ENCODE measurements at regions not wholly inside any gene's neighbourhood (a gene's known extent, or its start where the extent isn't known, plus 50 kb on each side); places are given as distances from the start of the nearest gene placed in this dataset.

- peaks cover 14% of the 10 kb centered on the region for H3K4me1 Mint-ChIP-seq (ENCODE audit: low read depth)
- H3K4me3 Mint-ChIP-seq (ENCODE audit: unreplicated experiment) = no peak overlapping the region
- DNase-seq (ENCODE audit: low spot score) = no peak
- no peak overlapping the region for H3K27ac Mint-ChIP-seq (ENCODE audit: unreplicated experiment)
- H3K36me3 Mint-ChIP-seq (ENCODE audit: low read depth) = no peaks in the 10 kb centered on the region
- no peaks in the 10 kb centered on the region for H3K27me3 Mint-ChIP-seq (ENCODE audit: low read depth)
- peaks cover 11% of the 10 kb centered on the region for H3K9me3 Mint-ChIP-seq (ENCODE audit: low read depth)
- TF ChIP-seq CTCF (IDR thresholded peaks at IDR 0.05) = no peak
Measured at GRCh38 chr2:66814916-66815315, 380.0 kb downstream of the MEIS1 start.

GRCh38 chr2:66815886-66816285, 381.0 kb downstream of the MEIS1 start:
- no peaks in the 10 kb centered on the region for H3K36me3 Mint-ChIP-seq (ENCODE audit: low read depth)
- H3K4me1 Mint-ChIP-seq (ENCODE audit: low read depth) = peaks cover 11% of the 10 kb centered on the region
- no peak for TF ChIP-seq CTCF (IDR thresholded peaks at IDR 0.05)
- H3K27me3 Mint-ChIP-seq (ENCODE audit: low read depth) = no peaks in the 10 kb centered on the region
- peaks cover 11% of the 10 kb centered on the region for H3K9me3 Mint-ChIP-seq (ENCODE audit: low read depth)
- no peak for DNase-seq (ENCODE audit: low spot score)
- no peak overlapping the region for H3K27ac Mint-ChIP-seq (ENCODE audit: unreplicated experiment)
- no peak overlapping the region for H3K4me3 Mint-ChIP-seq (ENCODE audit: unreplicated experiment)

GRCh38 chr2:66821168-66821567, 386.2 kb downstream of the MEIS1 start:
- no peak for DNase-seq (ENCODE audit: low spot score)
- peaks cover 11% of the 10 kb centered on the region for H3K9me3 Mint-ChIP-seq (ENCODE audit: low read depth)
- H3K27me3 Mint-ChIP-seq (ENCODE audit: low read depth) = no peaks in the 10 kb centered on the region
- H3K36me3 Mint-ChIP-seq (ENCODE audit: low read depth) = no peaks in the 10 kb centered on the region
- H3K27ac Mint-ChIP-seq (ENCODE audit: unreplicated experiment) = no peak overlapping the region
- no peak overlapping the region for H3K4me3 Mint-ChIP-seq (ENCODE audit: unreplicated experiment)
- TF ChIP-seq CTCF (IDR thresholded peaks at IDR 0.05) = no peak
- no peaks in the 10 kb centered on the region for H3K4me1 Mint-ChIP-seq (ENCODE audit: low read depth)

- H3K27me3 Mint-ChIP-seq (ENCODE audit: low read depth) = no peaks in the 10 kb centered on the region
- DNase-seq (ENCODE audit: low spot score) = no peak
- no peak for TF ChIP-seq CTCF (IDR thresholded peaks at IDR 0.05)
- no peak overlapping the region for H3K27ac Mint-ChIP-seq (ENCODE audit: unreplicated experiment)
- H3K4me1 Mint-ChIP-seq (ENCODE audit: low read depth) = no peaks in the 10 kb centered on the region
- H3K4me3 Mint-ChIP-seq (ENCODE audit: unreplicated experiment) = no peak overlapping the region
- no peaks in the 10 kb centered on the region for H3K36me3 Mint-ChIP-seq (ENCODE audit: low read depth)
- peaks cover 11% of the 10 kb centered on the region for H3K9me3 Mint-ChIP-seq (ENCODE audit: low read depth)
Measured at GRCh38 chr2:66822186-66822585, 387.3 kb downstream of the MEIS1 start.

GRCh38 chr2:66824926-66825325, 390.0 kb downstream of the MEIS1 start:
- H3K9me3 Mint-ChIP-seq (ENCODE audit: low read depth) = no peaks in the 10 kb centered on the region
- H3K27me3 Mint-ChIP-seq (ENCODE audit: low read depth) = no peaks in the 10 kb centered on the region
- no peaks in the 10 kb centered on the region for H3K36me3 Mint-ChIP-seq (ENCODE audit: low read depth)
- no peak for TF ChIP-seq CTCF (IDR thresholded peaks at IDR 0.05)
- H3K4me1 Mint-ChIP-seq (ENCODE audit: low read depth) = no peaks in the 10 kb centered on the region
- no peak overlapping the region for H3K27ac Mint-ChIP-seq (ENCODE audit: unreplicated experiment)
- no peak for DNase-seq (ENCODE audit: low spot score)
- H3K4me3 Mint-ChIP-seq (ENCODE audit: unreplicated experiment) = no peak overlapping the region

Measured in chondrocyte (in vitro differentiated cells).